Pulmonary artery endothelial cell (primary cell): ENCODE measurements at regions not wholly inside any gene's neighbourhood (a gene's known extent, or its start where the extent isn't known, plus 50 kb on each side); places are given as distances from the start of the nearest gene placed in this dataset.
"Not testable (repeated sequence)": the region's sequence is repeated elsewhere in the genome, so short reads cannot be mapped to it uniquely, and the experiment has no call there.

Source experiments
- DNase-seq: peaks from one replicate; pipeline ENCODE4 v3.0.0-alpha.2; 2011; ENCODE audit warnings: low read depth, low spot score

GRCh38 chrX:121433289-121433688 lies 385.9 kb downstream of the GLUD2 start:
- DNase-seq: no peak

GRCh38 chrX:121437666-121438065 lies 390.3 kb downstream of the GLUD2 start:
- DNase-seq: not testable (repeated sequence)

- no peak for DNase-seq
Measured at GRCh38 chrX:121455890-121456289, 408.5 kb downstream of the GLUD2 start.

GRCh38 chrX:121456315-121456714 lies 408.9 kb downstream of the GLUD2 start:
- DNase-seq: no peak

- DNase-seq: no peak
Measured at GRCh38 chrX:121457096-121457495, 409.7 kb downstream of the GLUD2 start.

- no peak for DNase-seq
Measured at GRCh38 chrX:121479406-121479805, 432.0 kb downstream of the GLUD2 start.

- DNase-seq: no peak
Measured at GRCh38 chrX:121496966-121497365, 449.6 kb downstream of the GLUD2 start.

- DNase-seq: no peak
Measured at GRCh38 chrX:121504153-121504552, 456.7 kb downstream of the GLUD2 start.

- no peak for DNase-seq
Measured at GRCh38 chrX:121546317-121546716, 498.9 kb downstream of the GLUD2 start.

GRCh38 chrX:121558886-121559285 lies 511.5 kb downstream of the GLUD2 start:
- no peak for DNase-seq

GRCh38 chrX:121562616-121563015 lies 515.2 kb downstream of the GLUD2 start:
- DNase-seq: no peak

- no peak for DNase-seq
Measured at GRCh38 chrX:121569609-121570008, 522.2 kb downstream of the GLUD2 start.

GRCh38 chrX:121570072-121570841 lies 522.8 kb downstream of the GLUD2 start:
- DNase-seq: no peak

GRCh38 chrX:121571333-121571732 lies 523.9 kb downstream of the GLUD2 start:
- no peak for DNase-seq

- not testable (repeated sequence) for DNase-seq
Measured at GRCh38 chrX:121574384-121574783, 527.0 kb downstream of the GLUD2 start.

GRCh38 chrX:121579016-121579760 lies 531.8 kb downstream of the GLUD2 start:
- no peak for DNase-seq

GRCh38 chrX:121581885-121582284 lies 534.5 kb downstream of the GLUD2 start:
- no peak for DNase-seq

GRCh38 chrX:121585626-121586025 lies 538.2 kb downstream of the GLUD2 start:
- no peak for DNase-seq

- DNase-seq: no peak
Measured at GRCh38 chrX:121592884-121593283, 545.5 kb downstream of the GLUD2 start.

- no peak for DNase-seq
Measured at GRCh38 chrX:121598356-121598755, 550.9 kb downstream of the GLUD2 start.

GRCh38 chrX:121635141-121635540 lies 587.7 kb downstream of the GLUD2 start:
- DNase-seq: no peak

GRCh38 chrX:121639781-121640180 lies 592.4 kb downstream of the GLUD2 start:
- DNase-seq: no peak

GRCh38 chrX:121641560-121641959 lies 594.1 kb downstream of the GLUD2 start:
- no peak for DNase-seq
